Heart right ventricle (tissue), 16 donors: ENCODE measurements at regions not wholly inside any gene's neighbourhood (a gene's known extent, or its start where the extent isn't known, plus 50 kb on each side); places are given as distances from the start of the nearest gene placed in this dataset.
"Not testable (repeated sequence)": the region's sequence is repeated elsewhere in the genome, so short reads cannot be mapped to it uniquely, and the experiment has no call there.

Source experiments
- ATAC-seq, 8 donors: fragments of 200-7000 bp; cut with Tn5 transposase; one replicate each; pipeline ENCODE4 v1.9.1; 2020; ENCODE audit warnings: mild to moderate bottlenecking in 8 of 8, moderate library complexity in 8 of 8, moderate number of reproducible peaks in 1 of 8
- DNase-seq, 2 donors: peaks; one replicate each; pipeline ENCODE4 v3.0.0-alpha.2; 2020
- H3K27ac ChIP-seq, 10 donors: fragments of 200-600 bp; sonication (generic) in 2 of 10; one replicate each; pipeline versions ENCODE4 v1.5.0 to v1.8.0; 2020 to 2022; ENCODE audit warnings: mild to moderate bottlenecking in 3 of 10
- H3K27me3 ChIP-seq, 7 donors: fragments of 200-600 bp; one replicate each; pipeline ENCODE4 v1.8.0; 2021 to 2022; ENCODE audit warnings: mild to moderate bottlenecking in 2 of 7
- H3K36me3 ChIP-seq, 9 donors: fragments of 200-600 bp; sonication (generic) in 1 of 9; one replicate each; pipeline versions ENCODE4 v1.5.0 to v1.8.0; 2020 to 2022; ENCODE audit warnings: mild to moderate bottlenecking in 2 of 9
- H3K4me1 ChIP-seq, 9 donors: fragments of 200-600 bp; sonication (generic) in 1 of 9; one replicate each; pipeline versions ENCODE4 v1.5.0 to v1.8.0; 2020 to 2022; ENCODE audit warnings: mild to moderate bottlenecking in 4 of 9
- H3K4me3 ChIP-seq, 10 donors: fragments of 200-600 bp; sonication (generic) in 2 of 10; one replicate each; pipeline versions ENCODE4 v1.5.0 to v1.8.0; 2020 to 2022; ENCODE audit warnings: mild to moderate bottlenecking in 7 of 10, moderate library complexity in 2 of 10
- H3K9me3 ChIP-seq, 11 donors: fragments of 200-600 bp in 10 of 11; sonication (generic) in 2 of 11; one replicate each; pipeline versions ENCODE4 v1.5.0 to v1.8.0; 2013 to 2022; ENCODE audit warnings: mild to moderate bottlenecking in 2 of 11, control low read depth in 1 of 11, moderate library complexity in 1 of 11
- WGBS, 2 donors: extraction: QIAGEN DNeasy Blood & Tissue Kit; methylation state at CpG; one replicate each; pipeline ENCODE4 v1.1.7; 2013; ENCODE audit warnings: inconsistent platforms in 1 of 2; 5-methylcytosine and 5-hydroxymethylcytosine counted together
- intact Hi-C, 10 donors: fragments of 100-400 bp; cut with DNase I; formaldehyde crosslinking; loops; one replicate each; pipeline versions ENCODE4 v1.11.1 to v1.14.2; 2022
- TF ChIP-seq, protein P1 (sequence below), 9 donors: fragments of 200-600 bp; sonication (generic) in 2 of 9; IDR thresholded peaks; one replicate each; pipeline versions ENCODE4 v1.5.0 to v1.8.0; 2021 to 2022; ENCODE audit warnings: antibody characterized with exemption in 9 of 9, mild to moderate bottlenecking in 5 of 9, moderate library complexity in 1 of 9
- donor health status: Arrhythmogenic right ventricular cardiomyopathy.
- donor health status: ischemic (EF 13 %, LVEDD 7.1; RV severe dilation, severe dysfunction).
- donor health status: healthy with polysubstance abuse.
- donor health status: DM: no; HTN: yes; CAD: no.
- donor health status: DM: no; HTN: no; CAD: no.
- donor health status: ischemic (EF 25% LVEDD 6.9; RV normal size, moderate dysfunction).
- donor health status: ischemic (EF 25% LVEDD 5.7; RV mildly dilated, moderate dysfunction).
- donor health status: healthy.
- donor health status: DM: yes; HTN: yes; CAD: no.
- donor health status: Ischemic cardiomyopathy.
- donor health status: ischemic (EF 35%, LVEDD 5.7; RV mildly dilated, moderate dysfunction).
- donor health status: nonischemic (EF 11% LVEDD 7.7; RV severe dilation, severe dysfunction).
- donor health status: DM: yes; HTN: yes; CAD: no.
- donor health status: PGD.
- donor health status: ischemic (EF 29% LVEDD 5.4; RV normal size, mild dysfunction).
- donor health status: nonischemic (EF 23%, LVEDD 6.1; RV moderate dilation, normal function).

DNA sequence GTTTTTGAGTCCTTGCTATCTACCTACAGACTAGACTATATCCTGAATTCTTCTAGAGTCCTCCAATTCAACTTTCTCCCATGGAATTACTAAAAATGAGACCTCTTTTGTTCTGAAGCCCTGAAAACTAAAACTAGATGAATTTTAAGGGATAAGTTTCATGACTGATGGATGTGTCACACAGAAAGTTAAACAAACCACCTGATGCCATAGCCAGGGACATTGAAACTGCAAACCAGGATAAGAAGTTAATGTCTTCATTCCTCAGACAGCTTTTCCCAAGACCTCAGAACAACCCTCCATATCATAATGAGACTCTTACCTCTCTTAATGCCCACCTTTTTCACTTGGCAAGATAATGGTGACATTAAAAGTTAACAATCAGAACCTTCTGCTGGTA is 81.5 kb upstream of the PTPN13 start:
- no peak overlapping the region for H3K27ac ChIP-seq
- ATAC-seq: no peak
- no peak for DNase-seq
- no peaks in the 10 kb centered on the region for H3K36me3 ChIP-seq
- H3K27me3 ChIP-seq: no peaks in the 10 kb centered on the region
- intact Hi-C loops: no loop called here
- H3K4me1 ChIP-seq: peaks cover 0 to 12% (median 0%) of the 10 kb centered on the region in 9 donors
- TF ChIP-seq, protein P1, sequence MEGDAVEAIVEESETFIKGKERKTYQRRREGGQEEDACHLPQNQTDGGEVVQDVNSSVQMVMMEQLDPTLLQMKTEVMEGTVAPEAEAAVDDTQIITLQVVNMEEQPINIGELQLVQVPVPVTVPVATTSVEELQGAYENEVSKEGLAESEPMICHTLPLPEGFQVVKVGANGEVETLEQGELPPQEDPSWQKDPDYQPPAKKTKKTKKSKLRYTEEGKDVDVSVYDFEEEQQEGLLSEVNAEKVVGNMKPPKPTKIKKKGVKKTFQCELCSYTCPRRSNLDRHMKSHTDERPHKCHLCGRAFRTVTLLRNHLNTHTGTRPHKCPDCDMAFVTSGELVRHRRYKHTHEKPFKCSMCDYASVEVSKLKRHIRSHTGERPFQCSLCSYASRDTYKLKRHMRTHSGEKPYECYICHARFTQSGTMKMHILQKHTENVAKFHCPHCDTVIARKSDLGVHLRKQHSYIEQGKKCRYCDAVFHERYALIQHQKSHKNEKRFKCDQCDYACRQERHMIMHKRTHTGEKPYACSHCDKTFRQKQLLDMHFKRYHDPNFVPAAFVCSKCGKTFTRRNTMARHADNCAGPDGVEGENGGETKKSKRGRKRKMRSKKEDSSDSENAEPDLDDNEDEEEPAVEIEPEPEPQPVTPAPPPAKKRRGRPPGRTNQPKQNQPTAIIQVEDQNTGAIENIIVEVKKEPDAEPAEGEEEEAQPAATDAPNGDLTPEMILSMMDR (IDR thresholded peaks at IDR 0.05): no peak
- H3K4me3 ChIP-seq: no peak overlapping the region
- peaks cover 0 to 16% (median 0%) of the 10 kb centered on the region in 11 donors for H3K9me3 ChIP-seq

- intact Hi-C loops, ATAC-seq, H3K4me3 ChIP-seq, DNase-seq, H3K27ac ChIP-seq, H3K4me1 ChIP-seq, H3K36me3 ChIP-seq, H3K27me3 ChIP-seq: not testable (repeated sequence)
- 80 to 83% methylated on average over 1 of the region's 1 CpG for WGBS, 2 donors
- peaks cover 0 to 46% (median 6%) of the 10 kb centered on the region in 11 donors for H3K9me3 ChIP-seq
These were observed 78.2 kb upstream of the PTPN13 start for GRCh38 chr4:86515963-86516362.

GRCh38 chr4:86521373-86521969 is 72.6 kb upstream of the PTPN13 start:
- DNase-seq: no peak
- H3K4me3 ChIP-seq: no peak overlapping the region

GRCh38 chr4:86522349-86522748 is 71.8 kb upstream of the PTPN13 start:
- H3K4me1 ChIP-seq: no peaks in the 10 kb centered on the region
- intact Hi-C loops: no loop called here
- no peak overlapping the region for H3K27ac ChIP-seq
- DNase-seq (no peak), ATAC-seq (no peak)
- no peak overlapping the region for H3K4me3 ChIP-seq
- H3K9me3 ChIP-seq: peaks cover 0 to 51% (median 8%) of the 10 kb centered on the region in 11 donors
- WGBS, 2 donors: 65 to 74% methylated on average over 4 of the region's 4 CpGs
- no peaks in the 10 kb centered on the region for H3K36me3 ChIP-seq
- TF ChIP-seq, protein P1 (IDR thresholded peaks at IDR 0.05): peak in 4 of 9 donors; percentile 17 to 38 (median 26)
- H3K27me3 ChIP-seq: no peaks in the 10 kb centered on the region

More at GRCh38 chr4:86521373-86521969, 72.6 kb upstream of the PTPN13 start:
- Histone ChIP-seq H3K9me3 (peaks cover 0 to 52% (median 8%) of the 10 kb centered on the region in 11 donors), H3K4me1 (no peaks in the 10 kb centered on the region), H3K27me3 (no peaks in the 10 kb centered on the region), H3K27ac (no peak overlapping the region), H3K36me3 (no peaks in the 10 kb centered on the region)
- TF ChIP-seq, protein P1 (IDR thresholded peaks at IDR 0.05): no peak
- ATAC-seq: no peak
- intact Hi-C loops: no loop called here
- WGBS, 2 donors: 86 to 95% methylated on average over 3 of the region's 3 CpGs

DNA sequence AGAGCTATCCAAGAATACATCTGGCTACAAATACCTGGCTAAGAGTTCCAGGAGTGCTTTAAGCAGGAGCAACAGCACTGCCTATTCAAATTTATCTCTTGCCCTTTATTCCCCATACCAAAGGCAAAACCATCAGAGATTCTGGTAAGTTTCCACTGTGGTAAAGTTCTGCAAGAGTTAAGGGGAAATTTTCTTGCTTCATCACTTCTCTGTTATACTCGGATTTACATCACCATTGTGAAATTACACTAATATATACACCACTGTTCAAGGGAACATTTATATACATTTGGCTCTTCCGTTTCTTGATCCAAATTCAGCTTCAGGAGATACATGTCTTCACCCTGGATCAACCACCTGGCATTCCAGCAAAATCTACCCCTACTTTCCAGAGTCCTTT is 70.8 kb upstream of the PTPN13 start:
- Histone ChIP-seq H3K36me3 (no peaks in the 10 kb centered on the region), H3K9me3 (peaks cover 0 to 44% (median 8%) of the 10 kb centered on the region in 11 donors), H3K27me3 (no peaks in the 10 kb centered on the region), H3K27ac (no peak overlapping the region), H3K4me3 (no peak overlapping the region), H3K4me1 (no peaks in the 10 kb centered on the region)
- intact Hi-C loops: no loop called here
- DNase-seq: no peak
- 70 to 76% methylated on average over 2 of the region's 2 CpGs for WGBS, 2 donors
- TF ChIP-seq, protein P1 (IDR thresholded peaks at IDR 0.05): no peak
- ATAC-seq: no peak

DNA sequence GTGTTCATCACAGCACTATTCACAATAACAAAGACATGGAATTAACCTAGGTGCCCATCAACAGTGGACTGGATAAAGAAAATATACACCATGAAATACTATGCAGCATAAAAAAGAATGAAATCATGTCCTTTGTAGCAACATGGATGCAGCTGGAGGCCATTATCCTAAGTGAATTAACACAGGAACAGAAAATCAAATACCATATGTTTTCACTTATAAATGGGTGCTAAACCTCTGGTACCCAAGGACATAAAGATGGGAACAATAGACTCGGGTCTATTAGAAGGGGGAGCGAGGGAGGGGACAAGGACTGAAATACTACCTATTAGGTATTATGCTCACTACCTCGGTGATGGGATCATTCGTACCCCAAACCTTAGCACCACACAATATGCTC is 66.4 kb upstream of the PTPN13 start:
- H3K4me3 ChIP-seq, H3K27ac ChIP-seq, H3K27me3 ChIP-seq, ATAC-seq, H3K9me3 ChIP-seq, H3K36me3 ChIP-seq, DNase-seq, H3K4me1 ChIP-seq, intact Hi-C loops: not testable (repeated sequence)
- 89 to 92% methylated on average over 4 of the region's 4 CpGs for WGBS, 2 donors
